ENCODE measurements at regions not wholly inside any gene's neighbourhood (a gene's known extent, or its start where the extent isn't known, plus 50 kb on each side); places are given as distances from the start of the nearest gene placed in this dataset.

DNA sequence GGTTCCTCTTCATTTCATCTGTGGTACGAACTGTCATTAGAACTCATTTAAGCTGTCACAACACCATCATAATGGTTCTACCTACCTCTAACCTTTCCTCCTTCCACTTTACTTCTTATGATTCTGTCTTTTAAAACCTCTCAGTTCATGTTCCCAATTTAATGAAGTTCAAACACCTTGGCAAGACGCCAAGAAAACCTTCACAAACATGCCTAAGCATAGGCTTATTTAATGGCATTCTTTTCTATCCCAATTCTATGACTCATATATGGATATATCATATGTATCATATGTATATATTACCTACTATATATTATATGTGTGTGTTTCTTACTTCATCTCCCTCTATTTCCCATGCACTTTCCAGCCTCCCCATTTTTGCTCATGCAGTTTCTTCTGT, 283.4 kb upstream of the TBX18 start:
- TF ChIP-seq ESRRA (CRISPR knock-in tag; IDR thresholded peaks at IDR 0.05; ENCODE audit: borderline replicate concordance) = no peak
- TF ChIP-seq FOXP1 (CRISPR knock-in tag; IDR thresholded peaks at IDR 0.05; ENCODE audit: borderline replicate concordance) = no peak
- no peak for TF ChIP-seq ZNF263 (CRISPR knock-in tag; IDR thresholded peaks at IDR 0.05; ENCODE audit: low read depth)
- TF ChIP-seq, protein P1, sequence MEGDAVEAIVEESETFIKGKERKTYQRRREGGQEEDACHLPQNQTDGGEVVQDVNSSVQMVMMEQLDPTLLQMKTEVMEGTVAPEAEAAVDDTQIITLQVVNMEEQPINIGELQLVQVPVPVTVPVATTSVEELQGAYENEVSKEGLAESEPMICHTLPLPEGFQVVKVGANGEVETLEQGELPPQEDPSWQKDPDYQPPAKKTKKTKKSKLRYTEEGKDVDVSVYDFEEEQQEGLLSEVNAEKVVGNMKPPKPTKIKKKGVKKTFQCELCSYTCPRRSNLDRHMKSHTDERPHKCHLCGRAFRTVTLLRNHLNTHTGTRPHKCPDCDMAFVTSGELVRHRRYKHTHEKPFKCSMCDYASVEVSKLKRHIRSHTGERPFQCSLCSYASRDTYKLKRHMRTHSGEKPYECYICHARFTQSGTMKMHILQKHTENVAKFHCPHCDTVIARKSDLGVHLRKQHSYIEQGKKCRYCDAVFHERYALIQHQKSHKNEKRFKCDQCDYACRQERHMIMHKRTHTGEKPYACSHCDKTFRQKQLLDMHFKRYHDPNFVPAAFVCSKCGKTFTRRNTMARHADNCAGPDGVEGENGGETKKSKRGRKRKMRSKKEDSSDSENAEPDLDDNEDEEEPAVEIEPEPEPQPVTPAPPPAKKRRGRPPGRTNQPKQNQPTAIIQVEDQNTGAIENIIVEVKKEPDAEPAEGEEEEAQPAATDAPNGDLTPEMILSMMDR (IDR thresholded peaks at IDR 0.05) = no peak
- TF ChIP-seq, protein P2, sequence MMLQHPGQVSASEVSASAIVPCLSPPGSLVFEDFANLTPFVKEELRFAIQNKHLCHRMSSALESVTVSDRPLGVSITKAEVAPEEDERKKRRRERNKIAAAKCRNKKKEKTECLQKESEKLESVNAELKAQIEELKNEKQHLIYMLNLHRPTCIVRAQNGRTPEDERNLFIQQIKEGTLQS (CRISPR knock-in tag; conservative IDR thresholded peaks at IDR 0.05) = no peak
- no peak for TF ChIP-seq ATF1 (CRISPR knock-in tag; IDR thresholded peaks at IDR 0.05)
- TF ChIP-seq CREB1 (CRISPR knock-in tag; IDR thresholded peaks at IDR 0.05) = no peak
- TF ChIP-seq, protein P3, sequence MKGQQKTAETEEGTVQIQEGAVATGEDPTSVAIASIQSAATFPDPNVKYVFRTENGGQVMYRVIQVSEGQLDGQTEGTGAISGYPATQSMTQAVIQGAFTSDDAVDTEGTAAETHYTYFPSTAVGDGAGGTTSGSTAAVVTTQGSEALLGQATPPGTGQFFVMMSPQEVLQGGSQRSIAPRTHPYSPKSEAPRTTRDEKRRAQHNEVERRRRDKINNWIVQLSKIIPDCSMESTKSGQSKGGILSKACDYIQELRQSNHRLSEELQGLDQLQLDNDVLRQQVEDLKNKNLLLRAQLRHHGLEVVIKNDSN (CRISPR knock-in tag; IDR thresholded peaks at IDR 0.05) = no peak

Measured in WTC11 (cell line).